Breast epithelium (tissue), 3 donors: ENCODE measurements at regions not wholly inside any gene's neighbourhood (a gene's known extent, or its start where the extent isn't known, plus 50 kb on each side); places are given as distances from the start of the nearest gene placed in this dataset.

Experiments used
- CTCF ChIP-seq, 3 donors: fragments of 450-650 bp; IDR thresholded peaks; one replicate each; pipeline ENCODE4 v1.5.1; 2016 to 2017; ENCODE audit warnings: antibody characterized with exemption in 3 of 3, mild to moderate bottlenecking in 3 of 3, moderate library complexity in 3 of 3
- POLR2A ChIP-seq: fragments of 450-650 bp; IDR thresholded peaks from one replicate; pipeline ENCODE4 v1.6.1; 2016; ENCODE audit warnings: antibody characterized with exemption, mild to moderate bottlenecking, moderate library complexity

- no peak for TF ChIP-seq CTCF (IDR thresholded peaks at IDR 0.05)
- no peak for TF ChIP-seq POLR2A
These were observed 529.8 kb upstream of the CADM1 start for GRCh38 chr11:116033931-116034553.
